Trophoblast cell (in vitro differentiated cells and primary cell): ENCODE measurements at regions not wholly inside any gene's neighbourhood (a gene's known extent, or its start where the extent isn't known, plus 50 kb on each side); places are given as distances from the start of the nearest gene placed in this dataset.

Experiments
- DNase-seq, 2 donors: peaks; one replicate each; pipeline ENCODE4 v3.0.0-alpha.2; 2016
- H2AFZ ChIP-seq: 2 replicates; pipeline ENCODE4 v1.6.1; 2013; ENCODE audit warnings: low read length, moderate library complexity, mild to moderate bottlenecking; ENCODE audit not compliant: insufficient read depth, poor library complexity
- H2AK5ac ChIP-seq: 2 replicates; pipeline ENCODE4 v1.6.1; 2013; ENCODE audit warnings: mild to moderate bottlenecking, low read length
- H2BK120ac ChIP-seq: 2 replicates; pipeline ENCODE4 v1.6.1; 2013; ENCODE audit warnings: low read length, mild to moderate bottlenecking, moderate library complexity; ENCODE audit not compliant: insufficient read depth, poor library complexity
- H2BK12ac ChIP-seq: 2 replicates; pipeline ENCODE4 v1.6.1; 2013; ENCODE audit warnings: mild to moderate bottlenecking, low read length, moderate library complexity
- H2BK5ac ChIP-seq: 2 replicates; pipeline ENCODE4 v1.6.1; 2013; ENCODE audit warnings: low read length, low read depth, moderate library complexity, mild to moderate bottlenecking; ENCODE audit not compliant: poor library complexity
- H3K14ac ChIP-seq: 2 replicates; pipeline ENCODE4 v1.6.1; 2013; ENCODE audit warnings: mild to moderate bottlenecking, low read length
- H3K18ac ChIP-seq: 2 replicates; pipeline ENCODE4 v1.6.1; 2013; ENCODE audit warnings: mild to moderate bottlenecking, low read length
- H3K23ac ChIP-seq: 2 replicates; pipeline ENCODE4 v1.6.1; 2013; ENCODE audit warnings: low read length
- H3K27ac ChIP-seq: 2 replicates; pipeline ENCODE4 v1.5.1; 2013; ENCODE audit warnings: low read depth, mild to moderate bottlenecking, inconsistent platforms, low read length, moderate library complexity
- H3K27me3 ChIP-seq: 2 replicates; pipeline ENCODE4 v1.6.1; 2013; ENCODE audit warnings: inconsistent platforms, mild to moderate bottlenecking, low read length, moderate library complexity; ENCODE audit not compliant: insufficient read depth
- H3K36me3 ChIP-seq, 2 experiments: 1 replicate in 1 of 2; 2 replicates in 1 of 2; pipeline ENCODE4 v1.6.1; 2013; ENCODE audit warnings: low read length in 2 of 2, mild to moderate bottlenecking in 2 of 2, moderate library complexity in 1 of 2; ENCODE audit not compliant: insufficient read depth in 2 of 2, control insufficient read depth in 1 of 2
- H3K4ac ChIP-seq: 2 replicates; pipeline ENCODE4 v1.6.1; 2013; ENCODE audit warnings: low read depth, mild to moderate bottlenecking, low read length, moderate library complexity
- H3K4me1 ChIP-seq, 2 experiments: 1 replicate in 1 of 2; 2 replicates in 1 of 2; pipeline ENCODE4 v1.6.1; 2013; ENCODE audit warnings: low read length in 2 of 2, mild to moderate bottlenecking in 2 of 2, moderate library complexity in 1 of 2; ENCODE audit not compliant: insufficient read depth in 2 of 2, control insufficient read depth in 1 of 2
- H3K4me2 ChIP-seq: 2 replicates; pipeline ENCODE4 v1.6.1; 2013; ENCODE audit warnings: inconsistent platforms, mild to moderate bottlenecking, low read length, moderate library complexity
- H3K4me3 ChIP-seq: 2 replicates; pipeline ENCODE4 v1.5.1; 2013; ENCODE audit warnings: mild to moderate bottlenecking, low read depth, low read length, inconsistent platforms
- H3K79me1 ChIP-seq: one replicate; pipeline ENCODE4 v1.6.1; 2013; ENCODE audit warnings: low read length
- H3K79me2 ChIP-seq: 2 replicates; pipeline ENCODE4 v1.6.1; 2013; ENCODE audit warnings: low read length, mild to moderate bottlenecking; ENCODE audit not compliant: control insufficient read depth, insufficient read depth, poor library complexity
- H3K9ac ChIP-seq: 2 replicates; pipeline ENCODE4 v1.6.1; 2013; ENCODE audit warnings: mild to moderate bottlenecking, low read length
- H3K9me3 ChIP-seq: 2 replicates; pipeline ENCODE4 v1.6.1; 2013; ENCODE audit warnings: low read depth, mild to moderate bottlenecking, control low read depth, inconsistent platforms, low read length; ENCODE audit not compliant: insufficient read depth
- H4K12ac ChIP-seq: 2 replicates; pipeline ENCODE4 v1.6.1; 2013; ENCODE audit warnings: low read depth, mild to moderate bottlenecking, low read length, moderate library complexity
- H4K8ac ChIP-seq: 2 replicates; pipeline ENCODE4 v1.6.1; 2013; ENCODE audit warnings: low read depth, mild to moderate bottlenecking, low read length, moderate library complexity
- H4K91ac ChIP-seq: one replicate; pipeline ENCODE4 v1.6.1; 2013; ENCODE audit warnings: low read depth, mild to moderate bottlenecking, low read length, moderate library complexity
- WGBS: extraction: QIAGEN DNeasy Blood & Tissue Kit; methylation state at CpG from one replicate; pipeline ENCODE4 v1.1.7; 2013; ENCODE audit warnings: missing lambda C conversion rate; ENCODE audit not compliant: insufficient read length, insufficient coverage; ENCODE audit errors: extremely low coverage; 5-methylcytosine and 5-hydroxymethylcytosine counted together

GRCh38 chr18:67007085-67007484, 403.2 kb upstream of the CDH19 start:
- no peak overlapping the region for H4K91ac ChIP-seq
- DNase-seq = no peak
- no peaks in the 10 kb centered on the region for H3K79me2 ChIP-seq
- no peak overlapping the region for H2BK12ac ChIP-seq
- no CpG with 5 or more reads among the region's 1 CpG for WGBS
- H3K36me3 ChIP-seq = no peaks in the 10 kb centered on the region
- no peak overlapping the region for H4K8ac ChIP-seq
- H3K4me2 ChIP-seq = no peak overlapping the region
- H3K9me3 ChIP-seq = no peaks in the 10 kb centered on the region
- H3K4ac ChIP-seq = no peak overlapping the region
- no peak overlapping the region for H2BK5ac ChIP-seq
- no peaks in the 10 kb centered on the region for H3K79me1 ChIP-seq
- H3K27me3 ChIP-seq = no peaks in the 10 kb centered on the region
- H3K23ac ChIP-seq = no peak overlapping the region
- no peak overlapping the region for H2AFZ ChIP-seq
- no peak overlapping the region for H3K9ac ChIP-seq
- H3K14ac ChIP-seq = no peak overlapping the region
- H3K4me3 ChIP-seq = no peak overlapping the region
- H3K18ac ChIP-seq = no peak overlapping the region
- H3K4me1 ChIP-seq = no peaks in the 10 kb centered on the region
- no peak overlapping the region for H3K27ac ChIP-seq
- no peak overlapping the region for H4K12ac ChIP-seq
- H2BK120ac ChIP-seq = no peak overlapping the region
- H2AK5ac ChIP-seq = no peak overlapping the region

- no peak overlapping the region for H3K4me2 ChIP-seq
- no CpG with 5 or more reads among the region's 4 CpGs for WGBS
- no peak overlapping the region for H3K9ac ChIP-seq
- no peak overlapping the region for H3K4ac ChIP-seq
- no peak overlapping the region for H3K14ac ChIP-seq
- H3K36me3 ChIP-seq = no peaks in the 10 kb centered on the region
- no peak overlapping the region for H2AK5ac ChIP-seq
- H2BK12ac ChIP-seq = no peak overlapping the region
- no peaks in the 10 kb centered on the region for H3K79me2 ChIP-seq
- no peak overlapping the region for H4K12ac ChIP-seq
- H4K91ac ChIP-seq = no peak overlapping the region
- no peak overlapping the region for H2AFZ ChIP-seq
- no peak overlapping the region for H2BK120ac ChIP-seq
- no peaks in the 10 kb centered on the region for H3K9me3 ChIP-seq
- no peak overlapping the region for H3K23ac ChIP-seq
- H3K18ac ChIP-seq = no peak overlapping the region
- no peaks in the 10 kb centered on the region for H3K4me1 ChIP-seq
- DNase-seq = no peak
- H4K8ac ChIP-seq = no peak overlapping the region
- no peak overlapping the region for H3K27ac ChIP-seq
- no peaks in the 10 kb centered on the region for H3K27me3 ChIP-seq
- H3K4me3 ChIP-seq = no peak overlapping the region
- H2BK5ac ChIP-seq = no peak overlapping the region
- no peaks in the 10 kb centered on the region for H3K79me1 ChIP-seq
Observed at GRCh38 chr18:67001052-67001451, 397.2 kb upstream of the CDH19 start.

- H3K27ac ChIP-seq = no peak overlapping the region
- DNase-seq = no peak
Observed at GRCh38 chr18:66999003-66999402, 395.1 kb upstream of the CDH19 start.

GRCh38 chr18:66995270-66995669, 391.4 kb upstream of the CDH19 start:
- no peak overlapping the region for H3K27ac ChIP-seq
- H3K4me1 ChIP-seq = no peaks in the 10 kb centered on the region
- H3K9ac ChIP-seq = no peak overlapping the region
- DNase-seq = no peak
- H3K23ac ChIP-seq = no peak overlapping the region
- no peaks in the 10 kb centered on the region for H3K79me2 ChIP-seq
- H2AFZ ChIP-seq = no peak overlapping the region
- H3K9me3 ChIP-seq = no peaks in the 10 kb centered on the region
- H3K14ac ChIP-seq = no peak overlapping the region
- H2BK120ac ChIP-seq = no peak overlapping the region
- H3K36me3 ChIP-seq = no peaks in the 10 kb centered on the region
- H3K27me3 ChIP-seq = no peaks in the 10 kb centered on the region
- no peak overlapping the region for H3K4me3 ChIP-seq
- H2AK5ac ChIP-seq = no peak overlapping the region
- H3K4me2 ChIP-seq = no peak overlapping the region
- H3K79me1 ChIP-seq = no peaks in the 10 kb centered on the region
- H3K18ac ChIP-seq = no peak overlapping the region
- no peak overlapping the region for H4K91ac ChIP-seq
- H3K4ac ChIP-seq = no peak overlapping the region
- no CpG with 5 or more reads among the region's 2 CpGs for WGBS
- no peak overlapping the region for H4K12ac ChIP-seq
- H2BK5ac ChIP-seq = no peak overlapping the region
- no peak overlapping the region for H2BK12ac ChIP-seq
- H4K8ac ChIP-seq = no peak overlapping the region

More at GRCh38 chr18:66999003-66999402, 395.1 kb upstream of the CDH19 start:
- H3K9ac ChIP-seq = no peak overlapping the region
- H3K4ac ChIP-seq = no peak overlapping the region
- H3K14ac ChIP-seq = no peak overlapping the region
- H3K4me2 ChIP-seq = no peak overlapping the region
- no peaks in the 10 kb centered on the region for H3K9me3 ChIP-seq
- no peak overlapping the region for H4K12ac ChIP-seq
- H4K8ac ChIP-seq = no peak overlapping the region
- no peak overlapping the region for H3K18ac ChIP-seq
- H3K4me1 ChIP-seq = no peaks in the 10 kb centered on the region
- no peak overlapping the region for H3K4me3 ChIP-seq
- H3K23ac ChIP-seq = no peak overlapping the region
- no peaks in the 10 kb centered on the region for H3K27me3 ChIP-seq
- no peak overlapping the region for H2AFZ ChIP-seq
- H3K36me3 ChIP-seq = no peaks in the 10 kb centered on the region
- no peak overlapping the region for H4K91ac ChIP-seq
- no peaks in the 10 kb centered on the region for H3K79me2 ChIP-seq
- H2AK5ac ChIP-seq = no peak overlapping the region
- no peak overlapping the region for H2BK5ac ChIP-seq
- no peak overlapping the region for H2BK12ac ChIP-seq
- no peaks in the 10 kb centered on the region for H3K79me1 ChIP-seq
- no peak overlapping the region for H2BK120ac ChIP-seq
